Urinary bladder (tissue), 3 donors: ENCODE measurements at regions not wholly inside any gene's neighbourhood (a gene's known extent, or its start where the extent isn't known, plus 50 kb on each side); places are given as distances from the start of the nearest gene placed in this dataset.

Experiments
- DNase-seq: peaks from one replicate; pipeline ENCODE4 v3.0.0-alpha.2; 2015; ENCODE audit errors: extremely low spot score
- H3K27ac ChIP-seq: one replicate; pipeline ENCODE4 v1.5.1; 2013; ENCODE audit warnings: low read depth, mild to moderate bottlenecking, moderate library complexity
- H3K36me3 ChIP-seq: one replicate; pipeline ENCODE4 v1.6.1; 2013; ENCODE audit warnings: mild to moderate bottlenecking, moderate library complexity; ENCODE audit not compliant: insufficient read depth
- H3K4me1 ChIP-seq: one replicate; pipeline ENCODE4 v1.6.1; 2013; ENCODE audit warnings: mild to moderate bottlenecking, moderate library complexity; ENCODE audit not compliant: insufficient read depth
- H3K4me3 ChIP-seq: one replicate; pipeline ENCODE4 v1.5.1; 2013; ENCODE audit warnings: low read depth, low read length
- WGBS: extraction: QIAGEN DNeasy Blood & Tissue Kit; methylation state at CpG from one replicate; pipeline ENCODE4 v1.1.7; 2013; 5-methylcytosine and 5-hydroxymethylcytosine counted together
- donor health status: healthy with polysubstance abuse.
- donor health status: healthy.

- H3K4me3 ChIP-seq = no peak overlapping the region
- 85% methylated on average over 12 of the region's 12 CpGs for WGBS
- no peaks in the 10 kb centered on the region for H3K4me1 ChIP-seq
- no peak overlapping the region for H3K27ac ChIP-seq
- no peaks in the 10 kb centered on the region for H3K36me3 ChIP-seq
- peak; percentile 17 for DNase-seq
These were observed 142.5 kb upstream of the TNS3 start for GRCh38 chr7:47724335-47724982.

GRCh38 chr7:47722126-47722525 lies 140.2 kb upstream of the TNS3 start:
- H3K4me3 ChIP-seq = no peak overlapping the region
- H3K36me3 ChIP-seq = no peaks in the 10 kb centered on the region
- H3K4me1 ChIP-seq = no peaks in the 10 kb centered on the region
- no peak overlapping the region for H3K27ac ChIP-seq
- no peak for DNase-seq
- 97% methylated on average over 8 of the region's 8 CpGs for WGBS

DNA sequence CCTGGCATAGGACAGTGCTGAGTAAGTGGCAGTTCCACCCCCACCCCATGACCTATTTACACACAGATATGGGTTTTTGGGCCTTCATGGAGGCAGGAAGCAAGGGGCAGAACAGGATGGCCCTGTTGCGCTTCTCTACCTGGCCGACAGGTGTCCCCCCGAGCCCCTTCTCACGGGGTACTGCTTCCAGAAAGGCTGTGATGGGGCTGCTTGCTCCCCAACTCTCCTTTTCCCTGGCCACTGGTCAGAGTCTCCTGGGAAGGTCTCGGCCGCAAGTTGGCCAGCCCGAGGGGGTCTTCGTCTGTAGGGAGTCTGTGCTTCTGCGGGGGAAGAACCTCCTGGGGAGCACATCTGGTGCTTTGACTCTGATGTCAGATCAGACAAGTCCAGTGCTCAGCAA lies 139.8 kb upstream of the TNS3 start:
- H3K4me3 ChIP-seq = no peak overlapping the region
- no peak overlapping the region for H3K27ac ChIP-seq
- no peak for DNase-seq
- H3K4me1 ChIP-seq = no peaks in the 10 kb centered on the region
- WGBS = 97% methylated on average over 9 of the region's 9 CpGs
- H3K36me3 ChIP-seq = no peaks in the 10 kb centered on the region

GRCh38 chr7:47720907-47721244 lies 139.0 kb upstream of the TNS3 start:
- no peak for DNase-seq
- 77% methylated on average over 8 of the region's 8 CpGs for WGBS
- H3K4me1 ChIP-seq = no peaks in the 10 kb centered on the region
- no peak overlapping the region for H3K27ac ChIP-seq
- no peak overlapping the region for H3K4me3 ChIP-seq
- no peaks in the 10 kb centered on the region for H3K36me3 ChIP-seq

GRCh38 chr7:47720141-47720906 lies 138.4 kb upstream of the TNS3 start:
- Histone ChIP-seq H3K4me3 (no peak overlapping the region), H3K4me1 (no peaks in the 10 kb centered on the region), H3K27ac (no peak overlapping the region), H3K36me3 (no peaks in the 10 kb centered on the region)
- whole genome bisulfite sequencing = 29% methylated on average over 12 of the region's 12 CpGs
- peak; percentile 48 for DNase-seq

DNA sequence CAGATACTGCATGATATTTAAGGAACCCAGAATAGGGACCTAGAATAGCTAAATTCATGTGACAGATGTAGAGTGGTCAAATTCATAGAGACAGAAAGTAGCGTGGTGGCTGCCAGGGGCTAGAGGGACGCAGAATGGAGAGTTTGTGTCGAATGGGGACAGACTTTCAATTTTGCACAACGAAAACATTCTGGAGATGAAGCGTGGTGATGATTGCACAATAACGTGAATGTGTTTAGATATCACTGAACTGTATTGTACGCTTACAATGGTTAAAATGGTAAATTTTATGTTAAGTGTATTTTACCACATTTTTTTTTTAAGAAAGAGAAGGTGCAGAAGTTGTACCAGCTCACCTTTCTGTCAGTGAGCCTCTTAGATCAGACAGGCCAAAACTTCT lies 137.8 kb upstream of the TNS3 start:
- Histone ChIP-seq H3K27ac (no peak overlapping the region), H3K4me3 (no peak overlapping the region), H3K4me1 (no peaks in the 10 kb centered on the region), H3K36me3 (no peaks in the 10 kb centered on the region)
- 85% methylated on average over 7 of the region's 7 CpGs for WGBS
- no peak for DNase-seq

GRCh38 chr7:47715631-47716068 lies 133.7 kb upstream of the TNS3 start:
- Histone ChIP-seq H3K36me3 (no peaks in the 10 kb centered on the region), H3K27ac (no peak overlapping the region), H3K4me1 (no peaks in the 10 kb centered on the region), H3K4me3 (no peak overlapping the region)
- 97% methylated on average over 5 of the region's 5 CpGs for WGBS
- no peak for DNase-seq

GRCh38 chr7:47714669-47715607 lies 133.0 kb upstream of the TNS3 start:
- no peak overlapping the region for H3K4me3 ChIP-seq
- no peak overlapping the region for H3K27ac ChIP-seq
- H3K36me3 ChIP-seq = no peaks in the 10 kb centered on the region
- DNase-seq = no peak
- H3K4me1 ChIP-seq = no peaks in the 10 kb centered on the region
- 78% methylated on average over 6 of the region's 6 CpGs for WGBS

DNA sequence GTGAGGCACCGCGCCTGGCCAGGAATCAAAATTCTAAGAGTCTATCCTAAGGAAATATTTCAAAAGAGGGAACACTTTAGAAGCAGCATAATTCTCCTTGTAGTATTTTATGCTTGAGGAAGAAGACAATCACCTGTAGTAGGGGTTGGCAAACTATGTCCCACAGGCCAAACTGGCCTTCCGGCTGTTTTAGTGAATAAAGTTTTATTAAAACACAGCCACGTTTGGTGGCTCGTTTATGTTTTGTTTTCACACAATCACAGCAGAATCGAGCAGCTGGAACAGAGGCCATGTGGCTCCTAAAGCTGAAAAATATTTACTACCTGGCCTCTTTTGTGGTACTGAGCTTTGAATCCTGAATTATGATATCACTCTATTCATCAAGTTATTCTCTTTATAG lies 131.7 kb upstream of the TNS3 start:
- Histone ChIP-seq H3K4me3 (no peak overlapping the region), H3K27ac (no peak overlapping the region)
- 82% methylated on average over 6 of the region's 6 CpGs for WGBS

DNA sequence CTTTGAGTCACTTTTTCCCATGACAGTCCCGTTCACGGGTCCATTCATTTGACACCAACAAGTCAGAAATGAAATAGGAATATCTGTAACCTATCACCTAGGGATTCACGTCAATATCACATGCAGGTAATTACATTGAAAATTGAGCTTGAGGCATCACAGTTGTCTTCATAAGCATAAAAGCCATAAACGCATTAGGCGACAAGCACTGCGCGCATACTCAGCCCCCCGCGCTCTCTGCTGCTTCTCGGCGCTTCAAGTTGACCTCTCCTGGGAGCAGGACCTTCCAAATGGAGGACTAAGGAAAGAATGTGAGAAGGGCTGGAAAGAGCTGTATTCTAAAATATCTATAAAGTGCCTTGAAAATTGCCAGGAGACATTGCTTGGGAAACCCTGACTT lies 130.5 kb upstream of the TNS3 start:
- no peak overlapping the region for H3K27ac ChIP-seq
- no peak overlapping the region for H3K4me3 ChIP-seq
- no peak for DNase-seq
- no peaks in the 10 kb centered on the region for H3K4me1 ChIP-seq
- WGBS = 90% methylated on average over 11 of the region's 11 CpGs
- H3K36me3 ChIP-seq = no peaks in the 10 kb centered on the region

More for the DNA sequence above, 131.7 kb upstream of the TNS3 start:
- no peaks in the 10 kb centered on the region for H3K4me1 ChIP-seq
- no peak for DNase-seq
- no peaks in the 10 kb centered on the region for H3K36me3 ChIP-seq

- H3K4me1 ChIP-seq = no peaks in the 10 kb centered on the region
- WGBS = 96% methylated on average over 12 of the region's 12 CpGs
- no peaks in the 10 kb centered on the region for H3K36me3 ChIP-seq
These were observed 129.9 kb upstream of the TNS3 start for GRCh38 chr7:47711776-47712175.

DNA sequence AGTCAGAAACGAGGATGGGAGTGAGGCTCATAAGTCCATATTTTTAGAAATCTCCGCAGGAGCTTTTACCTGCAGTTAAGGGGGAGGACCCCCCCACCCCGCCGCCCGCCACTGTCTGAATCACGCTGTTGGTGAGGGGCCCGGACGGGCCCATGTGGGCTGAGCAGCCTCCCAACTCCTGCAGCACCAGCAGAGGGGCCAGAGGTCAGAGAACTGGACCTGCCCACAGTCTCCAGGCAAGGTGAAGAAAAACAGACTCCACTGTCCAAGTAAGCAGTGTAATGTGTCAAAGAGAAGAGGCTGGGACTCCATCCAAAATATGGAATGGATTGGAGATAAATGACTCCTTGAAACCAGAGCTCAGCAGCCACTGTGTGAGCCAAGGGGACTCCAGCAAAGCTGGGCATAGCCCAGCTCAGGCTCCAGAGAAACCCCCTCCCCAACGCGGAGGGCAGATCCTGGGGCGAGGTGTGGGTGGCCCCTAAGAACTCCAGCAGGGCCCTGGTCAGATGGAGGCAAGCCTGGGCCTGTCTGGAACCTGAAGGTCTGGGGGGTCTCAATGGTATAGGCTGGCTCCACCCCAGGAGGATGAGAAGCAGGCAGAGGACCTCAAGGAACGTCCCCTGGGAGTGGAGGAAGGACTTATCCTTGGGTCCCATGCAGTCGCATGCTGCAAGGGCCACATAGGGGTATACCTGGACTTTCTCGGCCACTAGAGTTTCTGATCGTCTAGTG lies 128.5 kb upstream of the TNS3 start:
- no peaks in the 10 kb centered on the region for H3K36me3 ChIP-seq
- H3K27ac ChIP-seq = no peak overlapping the region
- 75% methylated on average over 15 of the region's 15 CpGs for WGBS
- no peak overlapping the region for H3K4me3 ChIP-seq
- no peak for DNase-seq
- H3K4me1 ChIP-seq = no peaks in the 10 kb centered on the region

More at GRCh38 chr7:47711776-47712175, 129.9 kb upstream of the TNS3 start:
- no peak for DNase-seq
- H3K27ac ChIP-seq = no peak overlapping the region
- no peak overlapping the region for H3K4me3 ChIP-seq

DNA sequence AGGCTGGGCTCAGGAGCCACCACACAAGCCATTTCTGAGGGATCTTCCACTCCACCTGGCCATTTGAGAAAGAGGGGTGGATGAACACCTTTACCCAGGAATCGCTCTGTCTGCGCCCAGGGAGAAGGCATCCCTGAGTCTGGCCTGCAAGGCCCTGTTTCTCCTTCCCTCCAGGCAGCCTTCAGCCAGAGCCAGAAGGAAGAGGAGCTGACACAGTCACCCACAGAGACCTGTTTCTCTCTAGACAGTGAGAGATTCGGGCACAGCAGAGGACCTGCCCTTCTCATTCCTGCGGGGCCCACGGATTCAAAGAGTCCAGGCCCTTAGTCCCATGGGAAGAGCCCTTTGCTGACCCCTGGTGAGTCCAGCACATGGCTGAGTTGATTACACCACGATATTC lies 127.5 kb upstream of the TNS3 start:
- Histone ChIP-seq H3K36me3 (no peaks in the 10 kb centered on the region), H3K4me1 (no peaks in the 10 kb centered on the region), H3K27ac (no peak overlapping the region), H3K4me3 (no peak overlapping the region)
- WGBS = 96% methylated on average over 6 of the region's 6 CpGs
- DNase-seq = no peak
